Stimulated activated naive B cell treated with anti-CD40 and anti-IgM and Interleukin-4, amounts not matched to agents 10 μg/mL and 1 μg/mL and 100 μg/mL, for 72 hours (primary cell): ENCODE measurements at regions not wholly inside any gene's neighbourhood (a gene's known extent, or its start where the extent isn't known, plus 50 kb on each side); places are given as distances from the start of the nearest gene placed in this dataset.
"Not testable (repeated sequence)": the region's sequence is repeated elsewhere in the genome, so short reads cannot be mapped to it uniquely, and the experiment has no call there.

Source experiments
- ATAC-seq, 2 donors: fragments of 150-1000 bp; cut with Tn5 transposase; replicated peaks; 2 replicates each; pipeline ENCODE4 v1.10.0; 2021; ENCODE audit warnings: moderate library complexity in 1 of 2
- DNase-seq: peaks from one replicate; pipeline ENCODE4 v3.0.0; 2021
- H3K27ac Mint-ChIP-seq: one replicate; pipeline ENCODE4 v1.8.0; 2022; ENCODE audit warnings: mild to moderate bottlenecking, mixed read lengths
- H3K27me3 Mint-ChIP-seq, 2 donors: one replicate each; pipeline ENCODE4 v1.8.0; 2022; ENCODE audit warnings: mixed read lengths in 2 of 2
- H3K36me3 Mint-ChIP-seq, 2 donors: one replicate each; pipeline ENCODE4 v1.8.0; 2022; ENCODE audit warnings: mixed read lengths in 2 of 2, mild to moderate bottlenecking in 1 of 2
- H3K4me1 Mint-ChIP-seq, 2 donors: one replicate each; pipeline ENCODE4 v1.8.0; 2022; ENCODE audit warnings: mixed read lengths in 2 of 2, mild to moderate bottlenecking in 1 of 2
- H3K4me3 Mint-ChIP-seq, 2 donors: one replicate each; pipeline ENCODE4 v1.8.0; 2022; ENCODE audit warnings: mild to moderate bottlenecking in 2 of 2, mixed read lengths in 2 of 2, moderate library complexity in 1 of 2
- H3K9me3 Mint-ChIP-seq, 2 donors: one replicate each; pipeline ENCODE4 v1.8.0; 2022; ENCODE audit warnings: mixed read lengths in 2 of 2, mild to moderate bottlenecking in 1 of 2

DNA sequence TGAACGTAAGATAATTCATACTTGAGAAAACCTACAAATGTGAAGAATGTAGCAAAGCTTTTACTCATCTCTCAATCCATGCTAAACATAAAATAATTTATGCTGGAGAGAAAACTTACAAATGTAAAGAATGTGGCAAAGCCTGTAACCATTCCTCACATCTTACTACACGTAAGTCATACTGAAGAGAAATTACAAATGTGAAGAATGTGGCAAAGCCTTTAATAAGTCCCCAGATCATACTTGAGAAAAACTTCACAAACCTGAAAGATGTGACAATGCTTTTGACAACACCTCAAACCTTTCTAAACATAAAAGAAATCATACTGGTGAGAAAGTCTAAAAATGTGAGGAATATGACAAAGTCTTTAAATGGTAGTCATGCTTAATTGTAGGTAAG lies 89.4 kb downstream of the ZNF675 start:
- no peak overlapping the region for H3K27ac Mint-ChIP-seq
- no peak for ATAC-seq

DNA sequence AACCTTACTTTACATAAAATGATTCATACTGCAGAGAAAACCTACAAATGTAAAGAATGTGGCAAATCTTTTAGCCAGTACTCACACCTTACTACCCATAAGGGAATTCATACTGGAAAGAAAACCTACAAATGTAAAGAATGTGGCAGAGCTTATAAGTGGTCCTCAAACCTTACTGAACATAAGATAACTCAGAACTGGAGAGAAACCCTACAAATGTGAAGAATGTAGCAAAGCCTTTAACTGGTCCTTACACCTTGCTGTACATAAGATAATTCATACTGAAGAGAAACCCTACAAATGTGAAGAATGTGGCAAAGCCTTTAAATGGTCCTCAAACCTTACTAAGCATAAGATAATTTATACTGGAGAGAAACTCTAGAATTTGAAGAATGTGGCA lies 90.1 kb downstream of the ZNF675 start:
- Mint-ChIP-seq H3K27ac (no peak overlapping the region), H3K4me1 (no peaks in the 10 kb centered on the region), H3K9me3 (peaks cover 11 to 14% of the 10 kb centered on the region in 2 donors), H3K27me3 (no peaks in the 10 kb centered on the region), H3K4me3 (no peak overlapping the region), H3K36me3 (peaks cover 0 to 2% of the 10 kb centered on the region in 2 donors)
- no peak for DNase-seq
- no peak for ATAC-seq

More for the DNA sequence above, 89.4 kb downstream of the ZNF675 start:
- DNase-seq = no peak
- peaks cover 11% of the 10 kb centered on the region in 2 donors for H3K9me3 Mint-ChIP-seq
- no peaks in the 10 kb centered on the region for H3K4me1 Mint-ChIP-seq
- H3K27me3 Mint-ChIP-seq = no peaks in the 10 kb centered on the region
- H3K36me3 Mint-ChIP-seq = peaks cover 0 to 2% of the 10 kb centered on the region in 2 donors
- H3K4me3 Mint-ChIP-seq = no peak overlapping the region

DNA sequence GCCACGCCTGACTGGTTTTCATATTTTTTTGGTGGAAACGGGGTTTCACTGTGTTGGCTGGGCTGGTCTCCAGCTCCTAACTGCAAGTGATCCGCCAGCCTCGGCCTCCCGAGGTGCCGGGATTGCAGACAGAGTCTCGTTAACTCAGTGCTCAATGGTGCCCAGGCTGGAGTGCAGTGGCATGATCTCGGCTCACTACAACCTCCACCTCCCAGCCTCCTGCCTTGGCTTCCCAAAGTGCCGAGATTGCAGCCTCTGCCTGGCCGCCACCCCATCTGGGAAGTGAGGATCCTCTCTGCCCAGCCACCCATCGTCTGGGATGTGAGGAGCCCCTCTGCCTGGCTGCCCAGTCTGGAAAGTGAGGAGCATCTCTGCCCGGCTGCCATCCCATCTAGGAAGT lies 92.7 kb downstream of the ZNF675 start:
- DNase-seq, H3K4me3 Mint-ChIP-seq, ATAC-seq, H3K27ac Mint-ChIP-seq, H3K4me1 Mint-ChIP-seq, H3K36me3 Mint-ChIP-seq, H3K27me3 Mint-ChIP-seq: not testable (repeated sequence)
- H3K9me3 Mint-ChIP-seq = peaks cover 15 to 22% of the 10 kb centered on the region in 2 donors

DNA sequence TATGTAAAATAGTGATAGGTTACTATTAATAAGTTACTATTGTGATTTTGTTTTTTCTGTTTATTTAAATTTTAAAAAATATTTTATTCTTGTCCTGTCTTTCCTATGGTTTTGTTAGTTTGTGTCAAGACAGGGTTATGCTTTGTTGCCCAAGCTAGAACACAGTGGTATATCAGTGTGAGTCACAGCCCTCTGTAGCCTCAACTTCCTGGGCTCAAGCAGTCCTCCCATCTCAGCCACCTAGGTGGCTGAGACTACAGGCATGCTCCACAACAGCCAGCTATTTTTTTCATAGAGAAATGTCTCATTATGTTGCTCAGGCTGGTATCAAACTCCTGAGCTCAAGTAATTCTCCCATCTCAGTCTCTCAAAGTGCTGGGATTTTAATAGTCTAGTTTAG lies 99.5 kb downstream of the ZNF675 start:
- Mint-ChIP-seq H3K36me3 (no peaks in the 10 kb centered on the region), H3K27me3 (no peaks in the 10 kb centered on the region), H3K27ac (no peak overlapping the region), H3K4me3 (no peak overlapping the region), H3K9me3 (peaks cover 11 to 13% of the 10 kb centered on the region in 2 donors), H3K4me1 (no peaks in the 10 kb centered on the region)
- ATAC-seq = no peak
- DNase-seq = no peak

DNA sequence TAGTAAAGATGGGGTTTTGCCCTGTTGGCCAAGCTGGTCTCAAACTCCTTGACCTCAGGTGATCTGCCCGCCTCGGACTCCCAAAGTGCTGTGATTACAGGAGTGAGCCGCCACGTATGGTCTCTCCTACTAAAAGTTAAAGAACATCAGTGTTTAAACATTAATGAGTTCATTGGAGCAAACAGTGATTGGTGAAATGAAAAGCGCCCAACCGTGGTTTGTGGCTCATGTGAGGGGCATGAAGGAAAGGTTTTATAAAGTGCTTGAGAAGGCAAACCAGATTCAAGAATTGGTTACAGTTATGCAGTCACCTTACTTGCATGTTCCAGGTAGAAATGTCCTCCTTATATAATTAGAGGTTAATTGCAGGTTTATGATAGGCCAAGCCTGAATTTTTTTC lies 109.5 kb downstream of the ZNF675 start:
- H3K36me3 Mint-ChIP-seq = no peaks in the 10 kb centered on the region
- DNase-seq = no peak
- H3K4me1 Mint-ChIP-seq = no peaks in the 10 kb centered on the region
- H3K27ac Mint-ChIP-seq = no peak overlapping the region
- H3K27me3 Mint-ChIP-seq = no peaks in the 10 kb centered on the region
- peaks cover 7 to 14% of the 10 kb centered on the region in 2 donors for H3K9me3 Mint-ChIP-seq
- H3K4me3 Mint-ChIP-seq = no peak overlapping the region
- no peak for ATAC-seq

DNA sequence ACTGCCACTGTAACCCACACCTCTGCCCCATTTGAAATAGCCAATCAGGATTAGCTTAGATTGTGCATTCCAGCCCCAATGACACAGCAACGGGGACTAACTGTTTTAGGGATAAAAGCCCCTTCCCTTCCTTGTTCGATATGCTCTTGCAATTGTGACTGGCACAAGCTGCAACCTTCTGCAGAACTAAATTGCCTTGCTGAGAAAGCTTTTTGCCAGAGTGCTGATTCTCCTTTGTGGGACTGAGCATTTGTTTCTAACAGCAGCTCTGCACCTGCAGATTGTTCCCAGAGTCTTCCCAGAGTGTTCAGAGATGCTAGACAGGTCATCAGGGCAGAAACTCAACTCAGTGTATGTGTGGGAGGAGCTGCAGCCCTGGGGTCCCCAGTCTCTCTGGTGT lies 115.8 kb downstream of the ZNF675 start:
- Mint-ChIP-seq H3K4me1 (no peaks in the 10 kb centered on the region), H3K27ac (no peak overlapping the region), H3K36me3 (peaks cover 8 to 9% of the 10 kb centered on the region in 2 donors), H3K9me3 (peaks cover 32 to 44% of the 10 kb centered on the region in 2 donors), H3K27me3 (no peaks in the 10 kb centered on the region), H3K4me3 (no peak overlapping the region)
- no peak for DNase-seq
- no peak for ATAC-seq

DNA sequence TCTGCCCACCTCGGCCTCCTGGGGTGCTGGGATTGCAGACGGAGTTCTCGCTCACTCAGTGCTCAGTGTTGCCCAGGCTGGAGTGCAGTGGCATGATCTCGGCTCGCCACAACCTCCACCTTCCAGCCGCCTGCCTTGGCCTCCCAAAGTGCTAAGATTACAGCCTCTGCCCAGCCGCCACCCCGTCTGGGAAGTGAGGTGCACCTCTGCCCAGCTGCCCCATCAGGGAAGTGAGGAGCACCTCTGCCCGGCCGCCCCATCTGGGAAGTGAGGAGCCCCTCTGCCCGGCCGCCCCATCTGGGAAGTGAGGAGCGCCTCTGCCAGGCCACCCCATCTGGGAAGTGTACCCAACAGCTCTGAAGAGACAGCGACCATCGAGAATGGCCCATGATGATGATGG lies 118.9 kb downstream of the ZNF675 start:
- H3K27ac Mint-ChIP-seq, DNase-seq, H3K4me1 Mint-ChIP-seq, ATAC-seq, H3K27me3 Mint-ChIP-seq, H3K4me3 Mint-ChIP-seq: not testable (repeated sequence)
- Mint-ChIP-seq H3K9me3 (peaks cover 35 to 39% of the 10 kb centered on the region in 2 donors), H3K36me3 (peaks cover 8 to 16% of the 10 kb centered on the region in 2 donors)

DNA sequence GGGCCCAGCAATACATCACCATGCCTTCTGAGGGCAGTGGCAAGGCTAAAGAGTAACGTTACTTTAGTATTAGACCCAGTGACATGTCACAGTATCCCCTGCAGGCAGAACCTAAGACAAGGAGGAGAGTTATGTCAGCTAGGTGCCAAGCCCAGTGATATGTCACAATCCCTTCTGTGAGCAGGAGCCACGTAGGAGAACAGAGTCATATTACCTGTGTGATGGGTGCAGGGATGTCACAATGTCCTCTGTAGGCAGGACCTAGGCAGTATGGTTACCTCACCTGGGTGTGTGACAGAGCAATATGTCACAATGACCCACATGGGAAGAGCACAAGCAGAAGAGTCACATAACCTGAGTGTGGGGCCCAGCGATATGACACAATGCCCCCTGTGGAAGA lies 121.8 kb downstream of the ZNF675 start:
- no peak for ATAC-seq
- H3K27me3 Mint-ChIP-seq = no peaks in the 10 kb centered on the region
- H3K27ac Mint-ChIP-seq = no peak overlapping the region
- DNase-seq = no peak
- H3K9me3 Mint-ChIP-seq = peaks cover 21 to 23% of the 10 kb centered on the region in 2 donors
- no peak overlapping the region for H3K4me3 Mint-ChIP-seq
- H3K36me3 Mint-ChIP-seq = peaks cover 2 to 9% of the 10 kb centered on the region in 2 donors
- no peaks in the 10 kb centered on the region for H3K4me1 Mint-ChIP-seq

DNA sequence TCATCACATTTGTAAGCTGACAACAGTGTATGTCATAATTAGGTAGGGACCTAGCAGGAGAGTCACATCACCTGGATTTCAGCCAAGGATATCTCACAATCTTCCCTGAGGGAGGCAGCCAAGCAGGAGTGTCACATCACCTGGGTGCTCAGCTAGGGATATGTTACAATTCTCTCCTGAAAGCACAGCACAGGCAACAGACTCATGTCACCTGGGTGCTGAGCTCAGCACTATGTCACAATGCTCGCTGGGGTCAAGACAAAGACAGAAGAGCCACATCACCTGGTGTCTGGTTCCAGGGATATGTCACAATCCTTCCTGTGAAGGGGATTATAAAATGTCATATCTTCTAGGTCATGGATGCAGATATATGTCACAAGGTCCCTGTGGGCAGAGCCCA lies 123.7 kb downstream of the ZNF675 start:
- DNase-seq = no peak
- peaks cover 0 to 6% of the 10 kb centered on the region in 2 donors for H3K36me3 Mint-ChIP-seq
- H3K4me1 Mint-ChIP-seq = no peaks in the 10 kb centered on the region
- ATAC-seq = no peak
- no peak overlapping the region for H3K4me3 Mint-ChIP-seq
- H3K27ac Mint-ChIP-seq = no peak overlapping the region
- peaks cover 19 to 26% of the 10 kb centered on the region in 2 donors for H3K9me3 Mint-ChIP-seq
- no peaks in the 10 kb centered on the region for H3K27me3 Mint-ChIP-seq

DNA sequence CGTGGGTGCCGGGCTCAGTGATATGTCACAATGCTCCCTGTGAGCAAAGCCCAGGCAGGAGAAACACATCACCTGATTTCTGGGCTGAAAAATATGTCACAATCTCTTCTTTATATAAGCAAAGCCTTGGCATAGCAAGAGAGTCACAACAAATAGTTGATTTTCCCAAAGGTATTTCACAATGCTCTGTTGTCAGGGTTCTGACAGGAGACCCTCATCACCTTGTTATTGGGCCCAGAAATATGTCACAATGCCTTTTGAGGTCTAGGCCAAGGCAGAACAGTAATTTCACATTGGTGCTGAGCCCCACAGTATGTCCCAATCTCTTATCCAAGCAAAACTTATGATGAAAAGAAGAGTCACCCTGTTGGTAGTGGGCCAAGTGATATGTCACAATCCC lies 125.7 kb downstream of the ZNF675 start:
- DNase-seq = no peak
- Mint-ChIP-seq H3K9me3 (peaks cover 12 to 16% of the 10 kb centered on the region in 2 donors), H3K27ac (no peak overlapping the region), H3K4me3 (no peak overlapping the region), H3K36me3 (peaks cover 0 to 6% of the 10 kb centered on the region in 2 donors), H3K27me3 (no peaks in the 10 kb centered on the region), H3K4me1 (no peaks in the 10 kb centered on the region)
- ATAC-seq = no peak

DNA sequence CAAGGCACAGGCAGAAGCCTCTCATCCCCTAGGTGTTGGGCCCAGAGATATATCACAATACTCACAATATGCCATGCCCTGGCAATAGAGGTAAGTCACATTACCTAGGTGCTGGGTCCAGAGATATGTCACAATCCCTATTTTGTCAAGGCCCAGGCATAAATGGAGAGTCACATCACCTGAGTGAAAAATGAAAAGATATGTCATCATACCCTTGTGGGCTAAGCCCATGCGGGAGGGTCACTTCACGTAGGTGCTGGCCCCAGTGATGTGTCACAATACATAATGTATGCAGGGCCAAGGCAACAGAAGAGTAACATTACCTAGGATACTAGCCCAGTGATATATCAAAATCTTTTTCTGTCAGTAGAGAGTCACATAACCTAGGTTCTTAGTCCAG lies 127.0 kb downstream of the ZNF675 start:
- Mint-ChIP-seq H3K4me1 (no peaks in the 10 kb centered on the region), H3K27me3 (no peaks in the 10 kb centered on the region), H3K36me3 (peaks cover 0 to under 1% of the 10 kb centered on the region in 2 donors), H3K4me3 (no peak overlapping the region), H3K27ac (no peak overlapping the region), H3K9me3 (peaks cover 8 to 16% of the 10 kb centered on the region in 2 donors)
- ATAC-seq (no peak), DNase-seq (no peak)

DNA sequence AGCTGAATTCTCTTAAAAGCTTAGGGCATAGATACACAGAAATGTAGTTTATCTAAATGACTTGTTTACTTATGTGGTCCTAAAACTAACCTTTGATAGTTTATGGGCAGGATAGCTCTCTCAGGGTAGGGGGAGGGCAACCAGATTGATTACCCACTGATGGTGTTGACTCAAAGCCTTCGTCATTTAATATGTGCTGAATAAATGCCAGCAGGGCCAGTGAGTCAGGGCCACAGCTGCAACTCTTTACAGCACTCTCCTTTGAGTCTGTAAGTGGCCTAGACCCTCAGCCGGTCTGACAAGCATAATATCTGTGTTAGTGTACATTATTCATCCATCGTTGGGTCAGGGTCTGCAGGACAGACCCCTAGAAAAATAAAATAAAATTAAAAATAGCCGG lies 128.5 kb downstream of the ZNF675 start:
- Mint-ChIP-seq H3K27me3 (no peaks in the 10 kb centered on the region), H3K9me3 (peaks cover 5 to 13% of the 10 kb centered on the region in 2 donors), H3K4me1 (no peaks in the 10 kb centered on the region), H3K27ac (no peak overlapping the region), H3K4me3 (no peak overlapping the region), H3K36me3 (no peaks in the 10 kb centered on the region)
- DNase-seq (no peak), ATAC-seq (no peak)

DNA sequence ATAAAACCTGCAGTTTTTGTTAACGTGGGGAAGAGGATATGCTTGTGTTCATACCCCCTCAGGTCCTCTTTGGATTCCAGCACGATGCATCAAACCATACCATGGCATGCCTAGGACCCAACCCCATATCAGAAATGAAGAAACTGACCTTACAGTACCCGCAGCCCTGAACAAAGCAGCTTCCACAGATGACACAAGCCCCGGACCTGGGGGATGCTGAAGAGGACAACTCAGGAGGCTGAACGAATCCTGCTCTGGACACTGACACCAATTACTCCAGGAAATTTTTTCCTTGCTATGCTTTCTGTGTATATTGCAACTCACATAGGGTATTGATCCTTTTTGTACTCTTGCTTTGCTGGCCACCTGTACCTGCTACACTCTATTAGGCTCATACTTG lies 129.6 kb downstream of the ZNF675 start:
- no peaks in the 10 kb centered on the region for H3K4me1 Mint-ChIP-seq
- no peaks in the 10 kb centered on the region for H3K27me3 Mint-ChIP-seq
- no peaks in the 10 kb centered on the region for H3K36me3 Mint-ChIP-seq
- H3K27ac Mint-ChIP-seq = no peak overlapping the region
- no peak for ATAC-seq
- peaks cover 5 to 13% of the 10 kb centered on the region in 2 donors for H3K9me3 Mint-ChIP-seq
- no peak overlapping the region for H3K4me3 Mint-ChIP-seq
- DNase-seq = no peak

DNA sequence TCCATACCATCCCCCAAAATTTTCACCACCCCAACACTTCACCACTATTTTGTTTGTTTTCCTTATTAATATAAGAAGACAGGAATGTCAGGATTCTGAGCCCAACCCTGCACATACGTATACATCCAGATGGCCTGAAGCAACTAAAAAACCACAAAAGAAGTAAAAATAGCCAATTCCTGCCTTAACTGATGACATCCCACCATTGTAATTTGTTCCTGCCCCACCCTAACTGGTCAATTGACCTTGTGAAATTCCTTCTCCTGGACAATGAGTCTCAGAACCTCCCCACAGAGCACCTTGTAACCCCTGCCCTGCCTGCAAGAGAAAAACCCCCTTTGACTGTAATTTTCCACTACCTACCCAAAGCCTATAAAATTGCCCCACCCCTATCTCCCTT lies 132.5 kb downstream of the ZNF675 start:
- H3K9me3 Mint-ChIP-seq = peaks cover 11 to 17% of the 10 kb centered on the region in 2 donors
- DNase-seq = no peak
- H3K27me3 Mint-ChIP-seq = no peaks in the 10 kb centered on the region
- H3K36me3 Mint-ChIP-seq = no peaks in the 10 kb centered on the region
- H3K4me3 Mint-ChIP-seq = no peak overlapping the region
- no peaks in the 10 kb centered on the region for H3K4me1 Mint-ChIP-seq
- ATAC-seq = no peak
- no peak overlapping the region for H3K27ac Mint-ChIP-seq

DNA sequence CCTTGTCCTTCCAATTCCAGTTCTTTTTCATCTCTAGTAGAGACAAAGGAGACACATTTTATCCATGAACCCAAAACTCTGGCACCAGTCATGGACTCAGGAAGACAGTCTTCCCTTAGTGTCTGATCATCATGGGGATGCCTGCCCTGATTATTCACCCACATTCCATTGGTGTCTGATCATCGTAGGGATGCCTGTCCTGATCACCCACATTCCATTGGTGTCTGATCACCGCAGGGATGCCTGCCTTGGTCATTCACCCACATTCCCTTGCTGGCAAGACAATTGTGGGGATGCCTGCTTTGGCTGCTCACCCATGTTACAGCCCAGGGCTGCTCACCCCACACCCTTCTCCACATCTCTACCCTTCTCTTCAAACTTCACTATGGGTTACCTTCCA lies 136.9 kb downstream of the ZNF675 start:
- H3K9me3 Mint-ChIP-seq = peaks cover 7 to 12% of the 10 kb centered on the region in 2 donors
- not testable (repeated sequence) for H3K36me3 Mint-ChIP-seq, H3K27ac Mint-ChIP-seq, H3K27me3 Mint-ChIP-seq, DNase-seq, H3K4me1 Mint-ChIP-seq, H3K4me3 Mint-ChIP-seq, ATAC-seq

DNA sequence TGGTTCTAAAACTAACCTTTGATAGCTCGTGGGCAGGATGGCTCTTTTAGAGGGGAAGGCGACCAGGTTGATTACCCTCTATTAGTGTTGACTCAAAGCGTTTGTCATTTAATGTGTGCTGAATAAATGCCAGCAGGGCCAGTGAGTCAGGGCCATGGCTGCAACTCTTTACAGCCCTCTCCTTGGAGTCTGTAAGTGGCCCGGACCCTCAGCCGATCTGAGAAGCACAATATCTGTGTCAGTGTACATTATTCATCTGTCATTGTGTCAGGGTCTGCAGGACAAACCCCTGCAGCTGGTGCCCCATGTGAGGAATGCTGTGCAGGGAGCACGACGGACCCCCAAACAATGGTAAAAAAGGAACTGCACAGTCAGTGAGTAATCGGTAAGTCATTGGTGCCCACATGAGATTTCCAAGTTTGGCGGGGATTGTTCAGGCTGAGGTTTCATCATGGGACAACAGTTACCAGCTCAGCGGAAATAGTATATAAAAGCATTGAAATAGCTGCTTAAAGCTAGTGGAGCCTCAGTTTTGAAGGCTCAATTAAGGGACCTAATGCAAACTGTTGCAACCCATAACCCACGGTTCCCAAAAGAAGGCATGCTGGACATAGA lies 139.1 kb downstream of the ZNF675 start:
- H3K4me1 Mint-ChIP-seq = no peaks in the 10 kb centered on the region
- H3K4me3 Mint-ChIP-seq = no peak overlapping the region
- H3K9me3 Mint-ChIP-seq = peaks cover 7 to 12% of the 10 kb centered on the region in 2 donors
- H3K27ac Mint-ChIP-seq = no peak overlapping the region
- ATAC-seq = no peak
- no peaks in the 10 kb centered on the region for H3K36me3 Mint-ChIP-seq
- no peak for DNase-seq
- no peaks in the 10 kb centered on the region for H3K27me3 Mint-ChIP-seq
